Karpas-422 (cell line): ENCODE measurements at regions not wholly inside any gene's neighbourhood (a gene's known extent, or its start where the extent isn't known, plus 50 kb on each side); places are given as distances from the start of the nearest gene placed in this dataset.
"Not testable (repeated sequence)": the region's sequence is repeated elsewhere in the genome, so short reads cannot be mapped to it uniquely, and the experiment has no call there.

ENCODE experiments used
- DNase-seq: peaks from one replicate; pipeline ENCODE4 v3.0.0-alpha.2; 2015
- H2AFZ ChIP-seq: fragments of 200-600 bp; sonication (generic); 2 replicates; pipeline ENCODE4 v1.6.1; 2014; ENCODE audit warnings: antibody characterized with exemption, low read length, mixed read lengths
- H3K27ac ChIP-seq: fragments of 200-600 bp; sonication (generic); 2 replicates; pipeline ENCODE4 v1.5.1; 2014; ENCODE audit warnings: mild to moderate bottlenecking, low read length, moderate library complexity
- H3K27me3 ChIP-seq: fragments of 200-600 bp; sonication (generic); 2 replicates; pipeline ENCODE4 v1.6.1; 2014; ENCODE audit warnings: low read length, mixed read lengths
- H3K36me3 ChIP-seq: fragments of 200-600 bp; sonication (generic); 2 replicates; pipeline ENCODE4 v1.6.1; 2014; ENCODE audit warnings: low read length, mixed read lengths; ENCODE audit not compliant: insufficient read depth
- H3K4me1 ChIP-seq: fragments of 200-600 bp; sonication (generic); 2 replicates; pipeline ENCODE4 v1.6.1; 2014; ENCODE audit warnings: mild to moderate bottlenecking, low read length, mixed read lengths
- H3K4me2 ChIP-seq: fragments of 200-600 bp; sonication (generic); 2 replicates; pipeline ENCODE4 v1.6.1; 2014; ENCODE audit warnings: low read length, low read depth, mild to moderate bottlenecking; ENCODE audit not compliant: poor library complexity, severe bottlenecking
- H3K4me3 ChIP-seq: fragments of 200-600 bp; sonication (generic); 2 replicates; pipeline ENCODE4 v1.5.1; 2014; ENCODE audit warnings: mild to moderate bottlenecking, antibody characterized with exemption, low read length, mixed read lengths
- H3K79me2 ChIP-seq: fragments of 200-600 bp; sonication (generic); 2 replicates; pipeline ENCODE4 v1.6.1; 2014; ENCODE audit warnings: mild to moderate bottlenecking, low read length, mixed read lengths
- H3K9ac ChIP-seq: fragments of 200-600 bp; sonication (generic); 2 replicates; pipeline ENCODE4 v1.6.0; 2014; ENCODE audit warnings: low read length
- H3K9me2 ChIP-seq: fragments of 200-600 bp; sonication (generic), shearing (Covaris generic); replicated peaks from 2 replicates; pipeline ENCODE4 v1.6.0; 2014; ENCODE audit warnings: mild to moderate bottlenecking, low read length, moderate library complexity; ENCODE audit not compliant: insufficient read depth
- H3K9me3 ChIP-seq: fragments of 300-700, 200-600 bp; sonication (generic); 2 replicates; pipeline ENCODE4 v1.6.1; 2014; ENCODE audit warnings: low read length, mixed read lengths
- H4K20me1 ChIP-seq: fragments of 200-600 bp; sonication (generic); 2 replicates; pipeline ENCODE4 v1.6.1; 2014; ENCODE audit warnings: mild to moderate bottlenecking, antibody characterized with exemption, low read length, low read depth; ENCODE audit not compliant: insufficient read depth

DNA sequence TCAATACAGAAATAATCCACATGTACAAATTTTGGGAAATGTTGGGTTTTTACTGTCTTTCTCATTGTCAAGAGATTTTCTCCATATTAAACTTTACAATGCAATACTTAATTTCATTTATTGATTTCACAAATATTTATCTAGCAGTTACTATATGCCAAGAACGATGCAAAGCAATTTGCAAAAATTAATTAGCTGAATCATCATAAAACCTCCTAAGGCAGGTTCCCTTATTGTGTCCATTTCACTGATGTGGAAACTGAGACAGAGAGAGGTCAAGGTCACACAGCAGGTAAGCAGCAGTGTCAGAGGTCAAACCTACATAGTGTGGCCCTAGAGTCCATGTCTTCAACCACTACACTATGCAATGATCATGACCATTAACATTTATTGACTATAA lies 286.8 kb upstream of the AUTS2 start:
- Histone ChIP-seq H3K27ac (no peak overlapping the region), H2AFZ (no peak overlapping the region), H3K79me2 (no peaks in the 10 kb centered on the region), H3K36me3 (no peaks in the 10 kb centered on the region), H3K4me2 (no peak overlapping the region), H3K27me3 (no peaks in the 10 kb centered on the region), H3K9ac (no peak overlapping the region), H3K9me3 (no peaks in the 10 kb centered on the region), H3K4me3 (no peak overlapping the region), H3K4me1 (no peaks in the 10 kb centered on the region), H4K20me1 (no peaks in the 10 kb centered on the region), H3K9me2 (no peaks in the 10 kb centered on the region)
- DNase-seq = no peak

DNA sequence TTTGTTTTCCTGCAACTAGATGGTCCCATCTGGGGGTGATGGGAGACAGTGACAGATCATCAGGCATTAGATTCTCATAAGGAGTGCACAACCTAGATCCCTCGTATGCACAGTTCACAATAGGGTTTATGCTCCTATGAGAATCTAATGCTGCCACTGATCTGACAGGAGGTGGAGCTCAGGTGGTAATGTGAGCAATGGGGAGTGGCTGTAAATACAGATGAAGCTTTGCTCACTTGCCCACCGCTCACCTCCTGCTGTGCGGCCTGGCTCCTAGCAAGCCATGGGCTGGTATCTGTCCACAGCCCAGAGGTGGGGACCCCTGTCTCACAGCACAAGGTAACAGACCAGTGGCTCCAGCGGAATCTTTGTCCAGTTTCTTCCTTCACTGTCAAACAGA lies 284.4 kb upstream of the AUTS2 start:
- H2AFZ ChIP-seq, H3K27ac ChIP-seq, H3K4me1 ChIP-seq, H4K20me1 ChIP-seq, DNase-seq, H3K9ac ChIP-seq, H3K27me3 ChIP-seq, H3K9me3 ChIP-seq, H3K36me3 ChIP-seq, H3K9me2 ChIP-seq, H3K79me2 ChIP-seq, H3K4me2 ChIP-seq, H3K4me3 ChIP-seq: not testable (repeated sequence)

DNA sequence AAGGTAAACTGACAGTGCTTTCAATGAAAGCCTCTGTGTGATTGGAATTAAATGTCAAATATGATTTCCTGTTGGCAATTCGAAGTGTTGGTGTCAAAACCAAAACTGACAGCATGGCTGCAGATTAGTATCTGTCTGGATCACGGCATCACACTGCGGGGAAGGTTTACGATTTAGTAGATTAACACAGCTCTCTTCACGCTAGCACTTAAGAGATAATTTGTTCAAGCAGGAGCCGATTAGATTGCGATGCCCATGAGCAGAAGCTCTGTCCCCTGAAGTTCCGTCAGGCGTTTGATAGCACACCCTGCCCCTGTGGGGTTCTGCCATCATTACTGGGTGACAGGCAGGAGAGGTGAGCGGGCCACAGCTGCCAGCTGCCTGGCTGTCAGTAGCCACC lies 279.5 kb upstream of the AUTS2 start:
- H3K79me2 ChIP-seq = no peaks in the 10 kb centered on the region
- H3K9me2 ChIP-seq = no peaks in the 10 kb centered on the region
- no peaks in the 10 kb centered on the region for H3K4me1 ChIP-seq
- no peak overlapping the region for H3K4me3 ChIP-seq
- no peaks in the 10 kb centered on the region for H3K36me3 ChIP-seq
- DNase-seq = no peak
- H3K9ac ChIP-seq = no peak overlapping the region
- H3K27me3 ChIP-seq = no peaks in the 10 kb centered on the region
- no peaks in the 10 kb centered on the region for H3K9me3 ChIP-seq
- H4K20me1 ChIP-seq = no peaks in the 10 kb centered on the region
- H3K27ac ChIP-seq = no peak overlapping the region
- H2AFZ ChIP-seq = no peak overlapping the region
- H3K4me2 ChIP-seq = no peak overlapping the region

DNA sequence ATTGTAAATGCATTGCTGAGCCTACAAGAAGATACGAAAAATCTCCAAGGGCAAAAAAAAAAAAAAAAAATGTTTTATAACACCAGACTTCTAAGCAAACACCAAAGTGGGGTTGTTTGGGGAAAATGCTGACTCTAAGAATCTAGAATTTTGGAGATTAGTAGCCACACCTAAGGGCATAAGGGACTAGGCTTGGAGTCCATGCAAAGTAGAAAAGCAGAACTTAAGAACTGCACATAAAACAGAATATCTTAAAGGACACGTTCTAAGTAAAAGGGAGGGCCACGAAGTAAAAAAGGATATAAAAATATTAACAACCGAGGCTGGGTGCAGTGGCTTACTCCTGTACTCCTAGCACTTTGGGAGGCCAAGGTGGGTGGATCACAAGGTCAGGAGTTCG lies 269.8 kb upstream of the AUTS2 start:
- Histone ChIP-seq H3K4me2 (peak overlapping the region; percentile 21), H3K79me2 (no peaks in the 10 kb centered on the region), H3K9me2 (no peaks in the 10 kb centered on the region), H3K4me1 (peaks cover 35% of the 10 kb centered on the region), H3K9ac (no peak overlapping the region), H3K36me3 (no peaks in the 10 kb centered on the region), H3K27ac (no peak overlapping the region), H2AFZ (no peak overlapping the region), H3K4me3 (no peak overlapping the region), H3K9me3 (no peaks in the 10 kb centered on the region), H3K27me3 (no peaks in the 10 kb centered on the region), H4K20me1 (no peaks in the 10 kb centered on the region)
- DNase-seq = peak; percentile 51

GRCh38 chr7:69334701-69335100 lies 263.6 kb upstream of the AUTS2 start:
- no peak overlapping the region for H3K9ac ChIP-seq

DNA sequence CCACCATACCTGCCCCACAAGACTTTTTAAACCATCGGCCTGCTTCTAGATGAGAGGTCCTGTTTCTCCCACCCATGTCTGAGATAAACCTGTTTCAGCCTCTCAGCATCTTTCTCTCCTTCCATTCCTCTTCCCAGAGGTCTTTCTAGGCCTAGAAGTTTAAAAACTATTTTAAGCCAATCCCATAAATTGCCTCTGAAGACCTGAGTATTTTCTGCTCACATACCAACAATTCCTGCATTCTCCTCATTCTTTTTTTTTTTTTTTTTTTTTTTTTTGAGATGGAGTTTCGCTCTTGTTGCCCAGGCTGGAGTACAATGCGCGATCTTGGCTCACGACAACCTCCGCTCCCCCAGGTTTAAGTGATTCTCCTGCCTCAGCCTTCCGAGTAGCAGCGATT lies 262.9 kb upstream of the AUTS2 start:
- no peak overlapping the region for H3K4me3 ChIP-seq
- H3K9ac ChIP-seq = no peak overlapping the region
- H3K4me1 ChIP-seq = no peaks in the 10 kb centered on the region
- H3K79me2 ChIP-seq = no peaks in the 10 kb centered on the region
- H3K27me3 ChIP-seq = no peaks in the 10 kb centered on the region
- no peak overlapping the region for H2AFZ ChIP-seq
- H3K27ac ChIP-seq = no peak overlapping the region
- no peak overlapping the region for H3K4me2 ChIP-seq
- H3K36me3 ChIP-seq = no peaks in the 10 kb centered on the region
- H4K20me1 ChIP-seq = no peaks in the 10 kb centered on the region
- no peaks in the 10 kb centered on the region for H3K9me3 ChIP-seq
- no peaks in the 10 kb centered on the region for H3K9me2 ChIP-seq
- DNase-seq = no peak

More at GRCh38 chr7:69334701-69335100, 263.6 kb upstream of the AUTS2 start:
- no peak overlapping the region for H2AFZ ChIP-seq
- H3K79me2 ChIP-seq = no peaks in the 10 kb centered on the region
- no peak overlapping the region for H3K27ac ChIP-seq
- no peak for DNase-seq
- H3K9me2 ChIP-seq = no peaks in the 10 kb centered on the region
- H3K27me3 ChIP-seq = no peaks in the 10 kb centered on the region
- H4K20me1 ChIP-seq = no peaks in the 10 kb centered on the region
- H3K4me1 ChIP-seq = no peaks in the 10 kb centered on the region
- H3K4me2 ChIP-seq = no peak overlapping the region
- no peaks in the 10 kb centered on the region for H3K36me3 ChIP-seq
- H3K4me3 ChIP-seq = no peak overlapping the region
- no peaks in the 10 kb centered on the region for H3K9me3 ChIP-seq

DNA sequence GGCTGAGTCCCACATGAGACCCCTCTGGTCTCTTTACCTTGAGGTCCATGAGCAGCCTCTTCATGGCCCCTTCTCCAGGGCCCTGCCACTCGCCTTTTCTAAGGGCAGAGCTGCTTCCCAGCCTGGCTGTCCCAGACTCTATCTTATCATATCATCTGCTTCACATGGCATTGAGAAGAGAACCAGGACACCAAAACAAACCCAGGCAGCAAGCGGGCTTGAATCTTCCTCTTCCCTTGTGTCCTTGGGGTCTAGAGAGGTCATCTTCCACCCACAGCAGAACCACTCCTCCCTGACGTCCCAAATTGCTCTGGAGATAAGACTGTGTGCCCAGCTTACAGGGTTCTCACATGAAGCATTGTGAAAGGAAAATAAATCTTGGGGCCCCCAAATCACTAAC lies 261.3 kb upstream of the AUTS2 start:
- Histone ChIP-seq H3K9ac (no peak overlapping the region), H3K36me3 (no peaks in the 10 kb centered on the region), H3K9me2 (no peaks in the 10 kb centered on the region), H3K4me3 (no peak overlapping the region), H2AFZ (no peak overlapping the region), H3K27ac (no peak overlapping the region), H4K20me1 (no peaks in the 10 kb centered on the region), H3K4me1 (no peaks in the 10 kb centered on the region), H3K27me3 (no peaks in the 10 kb centered on the region), H3K4me2 (no peak overlapping the region), H3K9me3 (no peaks in the 10 kb centered on the region), H3K79me2 (no peaks in the 10 kb centered on the region)
- no peak for DNase-seq

- H3K4me2 ChIP-seq = no peak overlapping the region
- H3K9me2 ChIP-seq = no peaks in the 10 kb centered on the region
- DNase-seq = no peak
- no peaks in the 10 kb centered on the region for H3K36me3 ChIP-seq
- H2AFZ ChIP-seq = no peak overlapping the region
- no peaks in the 10 kb centered on the region for H3K27me3 ChIP-seq
- H4K20me1 ChIP-seq = no peaks in the 10 kb centered on the region
- H3K9me3 ChIP-seq = no peaks in the 10 kb centered on the region
- H3K4me3 ChIP-seq = no peak overlapping the region
- no peaks in the 10 kb centered on the region for H3K79me2 ChIP-seq
- no peak overlapping the region for H3K27ac ChIP-seq
- no peaks in the 10 kb centered on the region for H3K4me1 ChIP-seq
- H3K9ac ChIP-seq = no peak overlapping the region
These were observed 260.1 kb upstream of the AUTS2 start for GRCh38 chr7:69338144-69338543.

GRCh38 chr7:69341288-69341687 lies 257.0 kb upstream of the AUTS2 start:
- H3K9me3 ChIP-seq = no peaks in the 10 kb centered on the region

More at GRCh38 chr7:69341288-69341687, 257.0 kb upstream of the AUTS2 start:
- H3K4me2 ChIP-seq = no peak overlapping the region
- no peaks in the 10 kb centered on the region for H3K79me2 ChIP-seq
- H3K27me3 ChIP-seq = no peaks in the 10 kb centered on the region
- H3K9ac ChIP-seq = no peak overlapping the region
- H3K4me1 ChIP-seq = no peaks in the 10 kb centered on the region
- H3K36me3 ChIP-seq = no peaks in the 10 kb centered on the region
- no peak overlapping the region for H3K27ac ChIP-seq
- H2AFZ ChIP-seq = no peak overlapping the region
- DNase-seq = no peak
- no peaks in the 10 kb centered on the region for H4K20me1 ChIP-seq
- no peaks in the 10 kb centered on the region for H3K9me2 ChIP-seq
- H3K4me3 ChIP-seq = no peak overlapping the region
